ENCODE measurements at regions not wholly inside any gene's neighbourhood (a gene's known extent, or its start where the extent isn't known, plus 50 kb on each side); places are given as distances from the start of the nearest gene placed in this dataset.

DNA sequence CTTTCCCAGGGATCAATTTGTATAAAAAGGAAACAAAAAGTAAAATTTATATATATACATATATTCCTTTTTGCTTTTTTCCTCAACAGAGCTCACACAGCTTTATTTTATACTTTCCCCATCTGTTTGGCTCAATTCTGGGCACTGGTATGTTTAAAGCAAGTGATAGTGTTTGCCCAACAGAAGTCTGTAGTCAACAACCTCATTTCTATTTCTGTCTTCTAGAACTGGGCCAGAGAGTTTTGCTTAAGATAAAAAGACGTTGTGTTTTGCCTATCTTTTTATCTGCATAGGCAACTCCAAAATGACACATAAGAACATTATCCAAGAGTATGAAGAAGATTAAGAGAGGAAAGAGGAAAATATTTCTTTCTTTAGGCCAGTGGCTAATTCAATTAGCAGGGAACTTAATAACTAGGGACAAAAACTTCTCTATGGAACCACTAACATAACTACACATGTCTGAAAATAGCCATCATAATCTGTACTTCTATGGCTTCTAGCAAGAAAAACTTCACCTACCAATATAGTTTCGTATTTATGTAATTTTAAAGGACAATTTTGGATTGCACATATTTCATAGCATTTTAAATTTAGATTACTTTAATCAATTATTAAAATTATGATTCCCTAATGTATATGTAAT, 1300.5 kb downstream of the ARAP2 start:
- DNase-seq (ENCODE audit: low read depth, low spot score) = no peak
- TF ChIP-seq CTCF (IDR thresholded peaks at IDR 0.05; ENCODE audit: low read depth, low read length) = no peak

DNA sequence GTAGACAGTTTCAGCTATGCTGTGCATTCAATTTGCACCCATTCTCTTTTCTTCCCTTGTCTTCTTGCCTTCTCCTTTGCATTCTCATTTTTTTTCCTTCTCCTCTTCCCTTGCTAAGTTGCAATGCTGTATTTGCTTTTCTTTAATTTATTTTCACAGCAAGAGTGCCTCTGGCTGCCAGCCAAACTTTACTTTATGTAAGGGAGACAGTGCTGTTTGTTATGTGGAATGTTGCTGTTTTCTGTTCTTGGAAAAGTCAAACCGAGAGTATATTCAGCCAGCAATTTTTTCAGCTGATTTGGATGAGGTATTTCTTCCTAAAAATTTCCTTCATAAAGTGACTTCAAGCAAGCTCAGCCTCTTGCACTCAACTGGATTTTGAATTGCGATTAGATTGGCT, 1293.4 kb downstream of the ARAP2 start:
- H3K4me3 ChIP-seq (ENCODE audit: low read depth, low read length) = no peak overlapping the region
- TF ChIP-seq CTCF (IDR thresholded peaks at IDR 0.05; ENCODE audit: low read depth, low read length) = no peak
- in situ Hi-C loops (cut with HindIII; ENCODE audit: low sequenced_read_pairs) = no loop called here
- DNase-seq (ENCODE audit: low read depth, low spot score) = no peak

More for the DNA sequence above, 1300.5 kb downstream of the ARAP2 start:
- in situ Hi-C loops (cut with HindIII; ENCODE audit: low sequenced_read_pairs) = no loop called here
- no peak overlapping the region for H3K4me3 ChIP-seq (ENCODE audit: low read depth, low read length)

DNA sequence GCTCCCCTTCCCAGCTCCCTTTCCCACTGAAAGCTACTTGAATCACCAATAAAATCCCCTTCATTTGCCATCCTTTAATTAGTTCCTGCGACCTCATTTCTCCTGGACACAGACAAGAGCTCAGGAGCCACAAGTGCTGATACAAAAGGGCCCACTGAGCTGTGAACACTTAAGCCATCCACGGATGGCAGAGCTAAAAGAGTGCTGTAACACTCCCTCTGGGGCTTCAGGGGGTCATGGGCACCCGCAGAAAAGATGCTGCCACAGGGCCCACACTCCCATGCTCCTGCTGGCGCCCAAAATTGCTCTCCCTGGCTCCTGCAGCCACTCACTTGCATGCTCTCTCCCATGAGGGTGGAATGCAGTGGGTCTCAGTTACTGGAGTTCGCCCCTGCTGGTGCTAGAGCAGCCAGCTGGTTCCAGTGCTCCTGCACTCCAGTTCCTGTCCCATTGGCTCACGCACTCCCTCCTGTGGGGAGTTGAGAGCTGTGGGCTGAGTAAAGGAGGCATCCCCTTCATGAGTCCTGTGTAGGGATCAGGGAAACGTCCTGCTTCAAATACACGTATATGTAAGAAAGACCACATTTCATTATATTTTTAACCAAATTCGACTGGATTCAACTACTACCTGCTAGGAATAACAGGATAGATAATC, 1291.0 kb downstream of the ARAP2 start:
- no peak for TF ChIP-seq CTCF (IDR thresholded peaks at IDR 0.05; ENCODE audit: low read depth, low read length)
- in situ Hi-C loops (cut with HindIII; ENCODE audit: low sequenced_read_pairs) = no loop called here
- DNase-seq (ENCODE audit: low read depth, low spot score) = no peak
- no peak overlapping the region for H3K4me3 ChIP-seq (ENCODE audit: low read depth, low read length)

- in situ Hi-C loops (cut with HindIII; ENCODE audit: low sequenced_read_pairs) = no loop called here
- no peak for TF ChIP-seq CTCF (IDR thresholded peaks at IDR 0.05; ENCODE audit: low read depth, low read length)
- no peak for DNase-seq (ENCODE audit: low read depth, low spot score)
- H3K4me3 ChIP-seq (ENCODE audit: low read depth, low read length) = no peak overlapping the region
These were observed 1279.7 kb downstream of the ARAP2 start for GRCh38 chr4:34964613-34965012.

DNA sequence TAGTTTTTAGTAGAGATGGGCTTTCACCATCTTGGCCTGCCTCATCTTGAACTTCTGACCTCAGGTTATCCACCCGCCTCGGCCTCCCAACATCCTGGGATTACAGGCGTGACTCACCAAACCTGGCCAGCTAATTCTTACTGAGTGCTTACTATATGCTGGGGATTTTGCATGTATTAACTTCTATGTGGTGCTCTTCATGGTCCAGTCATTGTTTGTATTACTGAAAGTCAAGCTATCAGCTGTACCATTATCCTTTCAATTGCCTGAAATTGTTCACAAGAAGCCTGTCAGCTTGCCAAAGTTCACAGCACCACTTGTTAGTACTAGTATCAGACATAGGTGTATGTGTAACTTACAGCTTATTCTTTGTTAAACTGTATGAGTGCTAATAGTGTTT, 1272.1 kb downstream of the ARAP2 start:
- in situ Hi-C loops (cut with HindIII; ENCODE audit: low sequenced_read_pairs) = no loop called here
- no peak overlapping the region for H3K4me3 ChIP-seq (ENCODE audit: low read depth, low read length)
- no peak for DNase-seq (ENCODE audit: low read depth, low spot score)
- no peak for TF ChIP-seq CTCF (IDR thresholded peaks at IDR 0.05; ENCODE audit: low read depth, low read length)

DNA sequence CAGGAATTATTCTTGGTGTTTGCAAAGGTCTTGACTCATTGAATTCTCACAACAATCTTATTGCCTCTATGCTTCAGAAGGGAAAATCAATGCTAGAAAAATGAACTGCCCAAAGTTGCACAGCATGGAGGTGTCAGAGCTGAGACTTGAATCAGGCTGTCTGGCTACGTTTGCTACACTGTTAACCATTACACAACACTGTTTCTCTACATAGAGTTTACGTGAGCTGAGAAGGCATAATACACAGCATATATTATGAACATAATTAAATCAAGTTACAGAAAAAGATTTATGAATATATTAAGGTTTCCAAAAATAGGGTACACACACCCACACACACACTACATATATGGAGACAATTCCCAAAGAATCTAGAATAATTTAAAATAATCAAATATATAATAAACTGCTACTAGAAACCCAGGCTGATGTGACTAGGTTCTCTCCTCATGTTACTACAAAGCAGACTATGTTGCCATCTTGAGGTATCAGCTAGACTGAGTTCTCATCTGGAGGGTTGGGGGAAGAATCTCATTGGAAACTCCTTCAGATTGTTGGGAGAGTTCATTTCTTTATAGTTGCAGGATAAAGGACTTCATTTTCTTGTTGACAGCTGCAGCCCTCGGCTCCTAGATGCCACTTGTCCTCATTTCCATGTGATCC, 1270.5 kb downstream of the ARAP2 start:
- no peak for TF ChIP-seq CTCF (IDR thresholded peaks at IDR 0.05; ENCODE audit: low read depth, low read length)
- H3K4me3 ChIP-seq (ENCODE audit: low read depth, low read length) = no peak overlapping the region
- in situ Hi-C loops (cut with HindIII; ENCODE audit: low sequenced_read_pairs) = no loop called here
- DNase-seq (ENCODE audit: low read depth, low spot score) = no peak

Data from astrocyte of the spinal cord (primary cell).